Vagina (tissue), 2 donors: ENCODE measurements at regions not wholly inside any gene's neighbourhood (a gene's known extent, or its start where the extent isn't known, plus 50 kb on each side); places are given as distances from the start of the nearest gene placed in this dataset.

Source experiments
- CTCF ChIP-seq, 3 experiments: fragments of 450-650 bp in 2 of 3; fragments of 200-600 bp in 1 of 3; sonication (generic) in 1 of 3; IDR thresholded peaks; one replicate each; pipeline ENCODE4 v1.5.1; 2017 to 2019; ENCODE audit warnings: antibody characterized with exemption in 3 of 3, mild to moderate bottlenecking in 2 of 3, moderate library complexity in 2 of 3
- POLR2AphosphoS5 ChIP-seq, 2 donors: sonication (generic); formaldehyde crosslinking; IDR thresholded peaks; one replicate each; pipeline ENCODE4 v1.9.0; 2017; ENCODE audit warnings: antibody characterized with exemption in 2 of 2, mild to moderate bottlenecking in 2 of 2, low read depth in 1 of 2; ENCODE audit not compliant: insufficient read depth in 1 of 2

- TF ChIP-seq CTCF (IDR thresholded peaks at IDR 0.05) (no peak), POLR2AphosphoS5 (IDR thresholded peaks at IDR 0.05; ENCODE audit: insufficient read depth in 1 of 2, low read depth in 1 of 2) (no peak)
Measured at GRCh38 chr10:131795761-131796160, 105.0 kb upstream of the PPP2R2D start.
